ENCODE measurements at regions not wholly inside any gene's neighbourhood (a gene's known extent, or its start where the extent isn't known, plus 50 kb on each side); places are given as distances from the start of the nearest gene placed in this dataset.

GRCh38 chr3:87558492-87558891, 282.1 kb upstream of the POU1F1 start:
- TF ChIP-seq RAD21 (conservative IDR thresholded peaks at IDR 0.05) (no peak), REST (IDR thresholded peaks at IDR 0.05; ENCODE audit: borderline replicate concordance) (no peak), EP300 (conservative IDR thresholded peaks at IDR 0.05; ENCODE audit: poor library complexity, severe bottlenecking) (no peak), POLR2AphosphoS5 (IDR thresholded peaks at IDR 0.05) (no peak), MXI1 (conservative IDR thresholded peaks at IDR 0.05; ENCODE audit: poor library complexity, severe bottlenecking) (no peak), EZH2 (IDR thresholded peaks at IDR 0.05; ENCODE audit: borderline replicate concordance, insufficient read depth, low read length, poor library complexity, severe bottlenecking) (no peak), SMC3 (conservative IDR thresholded peaks at IDR 0.05; ENCODE audit: poor library complexity) (no peak), TAF1 (IDR thresholded peaks at IDR 0.05; ENCODE audit: low read depth) (no peak)
- TF ChIP-seq, protein P1, sequence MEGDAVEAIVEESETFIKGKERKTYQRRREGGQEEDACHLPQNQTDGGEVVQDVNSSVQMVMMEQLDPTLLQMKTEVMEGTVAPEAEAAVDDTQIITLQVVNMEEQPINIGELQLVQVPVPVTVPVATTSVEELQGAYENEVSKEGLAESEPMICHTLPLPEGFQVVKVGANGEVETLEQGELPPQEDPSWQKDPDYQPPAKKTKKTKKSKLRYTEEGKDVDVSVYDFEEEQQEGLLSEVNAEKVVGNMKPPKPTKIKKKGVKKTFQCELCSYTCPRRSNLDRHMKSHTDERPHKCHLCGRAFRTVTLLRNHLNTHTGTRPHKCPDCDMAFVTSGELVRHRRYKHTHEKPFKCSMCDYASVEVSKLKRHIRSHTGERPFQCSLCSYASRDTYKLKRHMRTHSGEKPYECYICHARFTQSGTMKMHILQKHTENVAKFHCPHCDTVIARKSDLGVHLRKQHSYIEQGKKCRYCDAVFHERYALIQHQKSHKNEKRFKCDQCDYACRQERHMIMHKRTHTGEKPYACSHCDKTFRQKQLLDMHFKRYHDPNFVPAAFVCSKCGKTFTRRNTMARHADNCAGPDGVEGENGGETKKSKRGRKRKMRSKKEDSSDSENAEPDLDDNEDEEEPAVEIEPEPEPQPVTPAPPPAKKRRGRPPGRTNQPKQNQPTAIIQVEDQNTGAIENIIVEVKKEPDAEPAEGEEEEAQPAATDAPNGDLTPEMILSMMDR (IDR thresholded peaks at IDR 0.05; ENCODE audit: poor library complexity, severe bottlenecking): no peak
- Histone ChIP-seq H3K9me3 (ENCODE audit: low read length) (no peaks in the 10 kb centered on the region), H3K27me3 (ENCODE audit: insufficient read depth, low read depth, low read length) (no peaks in the 10 kb centered on the region), H3K9me2 (ENCODE audit: insufficient read depth, low read length) (no peaks in the 10 kb centered on the region), H3K79me2 (replicated peaks; ENCODE audit: insufficient read depth, low read length) (no peaks in the 10 kb centered on the region), H3K4me2 (ENCODE audit: low read length) (no peak overlapping the region), H3F3A (ENCODE audit: insufficient read depth, low read length, poor library complexity, severe bottlenecking) (no peaks in the 10 kb centered on the region), H3K4me3 (ENCODE audit: low read length) (no peak overlapping the region), H2AFZ (ENCODE audit: low read depth, low read length) (no peak overlapping the region), H3K36me3 (ENCODE audit: insufficient read depth, low read length) (no peaks in the 10 kb centered on the region), H3K9ac (ENCODE audit: low read length) (no peak overlapping the region), H3K27ac (ENCODE audit: low read length) (no peak overlapping the region), H4K20me1 (ENCODE audit: insufficient read depth) (no peaks in the 10 kb centered on the region)

DNA sequence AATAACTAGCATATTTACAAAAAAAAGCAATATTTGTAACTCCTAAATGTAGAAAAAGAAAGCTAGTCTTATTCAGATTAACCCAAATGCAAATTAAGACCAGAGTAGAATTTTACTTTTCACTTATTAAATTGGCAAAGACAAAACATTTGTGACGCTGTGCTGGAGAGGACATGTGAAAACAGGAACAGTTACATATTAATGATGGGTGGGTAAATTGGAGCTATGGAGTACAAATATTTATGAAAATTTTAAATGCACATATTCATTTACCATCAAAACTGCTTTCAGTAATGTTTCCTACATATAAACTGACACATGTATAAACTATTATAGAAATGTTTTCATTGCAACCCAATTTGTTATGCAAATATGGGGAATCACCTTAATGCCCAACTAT, 278.9 kb upstream of the POU1F1 start:
- H3K27ac ChIP-seq (ENCODE audit: low read length): no peak overlapping the region

More for the DNA sequence above, 278.9 kb upstream of the POU1F1 start:
- no peaks in the 10 kb centered on the region for H3K79me2 ChIP-seq (replicated peaks; ENCODE audit: insufficient read depth, low read length)
- no peak overlapping the region for H3K4me3 ChIP-seq (ENCODE audit: low read length)
- no peaks in the 10 kb centered on the region for H3K36me3 ChIP-seq (ENCODE audit: insufficient read depth, low read length)
- H3K9me3 ChIP-seq (ENCODE audit: low read length): no peaks in the 10 kb centered on the region
- no peaks in the 10 kb centered on the region for H4K20me1 ChIP-seq (ENCODE audit: insufficient read depth)
- H3K27me3 ChIP-seq (ENCODE audit: insufficient read depth, low read depth, low read length): no peaks in the 10 kb centered on the region
- TF ChIP-seq MXI1 (conservative IDR thresholded peaks at IDR 0.05; ENCODE audit: poor library complexity, severe bottlenecking) (no peak), RAD21 (conservative IDR thresholded peaks at IDR 0.05) (no peak), POLR2AphosphoS5 (IDR thresholded peaks at IDR 0.05) (no peak), EZH2 (IDR thresholded peaks at IDR 0.05; ENCODE audit: borderline replicate concordance, insufficient read depth, low read length, poor library complexity, severe bottlenecking) (no peak), EP300 (conservative IDR thresholded peaks at IDR 0.05; ENCODE audit: poor library complexity, severe bottlenecking) (no peak), TAF1 (IDR thresholded peaks at IDR 0.05; ENCODE audit: low read depth) (no peak), REST (IDR thresholded peaks at IDR 0.05; ENCODE audit: borderline replicate concordance) (no peak)
- no peaks in the 10 kb centered on the region for H3F3A ChIP-seq (ENCODE audit: insufficient read depth, low read length, poor library complexity, severe bottlenecking)
- no peak overlapping the region for H2AFZ ChIP-seq (ENCODE audit: low read depth, low read length)
- H3K9ac ChIP-seq (ENCODE audit: low read length): no peak overlapping the region
- H3K4me2 ChIP-seq (ENCODE audit: low read length): no peak overlapping the region
- no peaks in the 10 kb centered on the region for H3K9me2 ChIP-seq (ENCODE audit: insufficient read depth, low read length)

Measured in neural cell (in vitro differentiated cells).